Mesodermal cell (in vitro differentiated cells): ENCODE measurements at regions not wholly inside any gene's neighbourhood (a gene's known extent, or its start where the extent isn't known, plus 50 kb on each side); places are given as distances from the start of the nearest gene placed in this dataset.
"Not testable (repeated sequence)": the region's sequence is repeated elsewhere in the genome, so short reads cannot be mapped to it uniquely, and the experiment has no call there.

Experiments used
- H3K27ac ChIP-seq: 2 replicates; pipeline ENCODE4 v1.7.0; 2013; ENCODE audit warnings: mild to moderate bottlenecking, low read depth, low read length, moderate library complexity; ENCODE audit not compliant: severe bottlenecking
- H3K36me3 ChIP-seq: 2 replicates; pipeline ENCODE4 v1.7.1; 2013; ENCODE audit warnings: mild to moderate bottlenecking, low read length, moderate library complexity; ENCODE audit not compliant: control insufficient read depth, insufficient read depth
- H3K4me1 ChIP-seq: one replicate; pipeline ENCODE4 v1.7.1; 2013; ENCODE audit warnings: mild to moderate bottlenecking, low read length; ENCODE audit not compliant: insufficient read depth, control insufficient read depth, poor library complexity, severe bottlenecking
- H3K4me3 ChIP-seq: 2 replicates; pipeline ENCODE4 v1.7.0; 2013; ENCODE audit warnings: low read length, control low read depth, mild to moderate bottlenecking; ENCODE audit not compliant: insufficient read depth, poor library complexity, severe bottlenecking; ENCODE audit errors: extremely low read depth
- H3K9me3 ChIP-seq: 2 replicates; pipeline ENCODE4 v1.7.1; 2013; ENCODE audit warnings: mild to moderate bottlenecking, low read length, moderate library complexity; ENCODE audit not compliant: control insufficient read depth
- WGBS, 2 experiments: methylation state at CpG; one replicate each; pipeline ENCODE4 v1.1.5; 2013; ENCODE audit warnings: missing lambda C conversion rate in 2 of 2; ENCODE audit not compliant: insufficient coverage in 2 of 2; 5-methylcytosine and 5-hydroxymethylcytosine counted together

DNA sequence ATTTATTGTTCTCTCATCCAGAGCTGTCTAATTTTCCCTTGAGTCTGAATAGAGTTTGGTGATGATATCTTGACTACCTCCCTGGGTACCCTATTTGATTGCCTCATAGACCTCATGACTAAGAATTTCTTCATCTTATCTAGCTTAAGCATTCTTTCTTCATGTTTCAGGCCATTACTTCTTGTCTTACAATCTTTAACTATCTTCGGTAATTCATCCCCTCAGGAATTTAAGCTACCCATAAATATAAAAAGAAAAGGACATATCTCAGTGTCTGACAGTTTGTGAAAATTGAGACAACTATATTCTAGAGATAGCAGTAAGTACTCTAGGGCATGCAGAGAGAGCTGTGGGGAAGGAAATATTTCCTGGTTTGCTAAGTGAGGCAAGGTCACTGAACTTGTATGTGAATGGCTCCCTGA lies 466.1 kb upstream of the GRID2 start:
- H3K4me3 ChIP-seq = no peak overlapping the region
- no peaks in the 10 kb centered on the region for H3K4me1 ChIP-seq
- no peak overlapping the region for H3K27ac ChIP-seq
- H3K9me3 ChIP-seq = peaks cover 10% of the 10 kb centered on the region
- H3K36me3 ChIP-seq = no peaks in the 10 kb centered on the region
- WGBS, 2 experiments = no CpG with 5 or more reads among the region's 1 CpG

GRCh38 chr4:91838181-91838861 lies 465.4 kb upstream of the GRID2 start:
- Histone ChIP-seq H3K4me3 (no peak overlapping the region), H3K27ac (no peak overlapping the region), H3K9me3 (peaks cover 3% of the 10 kb centered on the region), H3K36me3 (no peaks in the 10 kb centered on the region), H3K4me1 (no peaks in the 10 kb centered on the region)
- WGBS, 2 experiments = 80% methylated on average over 1 of the region's 2 CpGs; no CpG with 5 or more reads in 1 of the 2 experiments

DNA sequence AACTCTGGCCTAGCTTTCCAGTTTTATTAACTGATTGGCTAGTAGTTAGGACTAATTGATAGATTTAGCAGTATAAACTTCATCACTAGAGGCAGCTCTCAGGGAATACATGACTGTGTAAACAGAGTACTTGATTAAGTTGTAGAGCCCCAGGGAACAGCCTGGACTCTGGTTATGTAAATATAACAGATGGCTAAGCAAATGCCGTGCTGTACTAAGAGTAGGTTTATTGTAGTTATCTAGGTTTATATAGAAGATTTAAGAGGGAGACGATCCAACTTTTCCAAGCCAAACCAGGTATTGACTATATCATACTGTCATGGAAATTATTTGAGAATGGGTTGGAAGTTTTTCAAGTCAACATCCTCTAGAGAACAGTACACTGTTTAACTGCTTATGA lies 463.4 kb upstream of the GRID2 start:
- H3K27ac ChIP-seq = no peak overlapping the region
- WGBS, 2 experiments = no CpG with 5 or more reads among the region's 2 CpGs

DNA sequence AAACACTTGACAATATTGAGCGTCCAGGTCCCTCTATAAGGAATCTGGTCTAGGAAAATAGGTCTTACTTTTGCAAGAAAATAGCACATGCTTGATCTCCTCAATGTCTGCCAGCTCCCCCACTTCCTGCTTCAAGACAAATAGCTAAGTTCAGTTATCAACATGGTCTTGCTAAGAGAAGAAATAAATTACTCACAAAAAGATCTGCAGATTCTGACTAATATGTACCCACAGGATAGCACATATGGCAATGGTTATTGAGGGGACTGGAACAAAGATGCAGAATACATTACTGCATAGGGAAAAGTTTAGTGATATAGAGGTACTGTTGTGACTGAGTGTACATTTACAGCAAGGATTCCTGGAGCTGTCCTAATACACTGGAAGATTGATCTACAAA lies 457.5 kb upstream of the GRID2 start:
- no peaks in the 10 kb centered on the region for H3K9me3 ChIP-seq
- H3K36me3 ChIP-seq = no peaks in the 10 kb centered on the region
- no peak overlapping the region for H3K27ac ChIP-seq
- H3K4me1 ChIP-seq = no peaks in the 10 kb centered on the region
- WGBS, 2 experiments = 80 to 89% methylated on average over 1 of the region's 1 CpG
- H3K4me3 ChIP-seq = no peak overlapping the region

More for the DNA sequence above, 463.4 kb upstream of the GRID2 start:
- Histone ChIP-seq H3K36me3 (no peaks in the 10 kb centered on the region), H3K9me3 (no peaks in the 10 kb centered on the region), H3K4me1 (no peaks in the 10 kb centered on the region), H3K4me3 (no peak overlapping the region)

- no peaks in the 10 kb centered on the region for H3K9me3 ChIP-seq
- no peak overlapping the region for H3K4me3 ChIP-seq
- H3K27ac ChIP-seq = no peak overlapping the region
- H3K36me3 ChIP-seq = no peaks in the 10 kb centered on the region
- H3K4me1 ChIP-seq = no peaks in the 10 kb centered on the region
- WGBS, 2 experiments = 90 to 93% methylated on average over 3 of the region's 4 CpGs
These were observed 452.3 kb upstream of the GRID2 start for GRCh38 chr4:91851456-91851855.

DNA sequence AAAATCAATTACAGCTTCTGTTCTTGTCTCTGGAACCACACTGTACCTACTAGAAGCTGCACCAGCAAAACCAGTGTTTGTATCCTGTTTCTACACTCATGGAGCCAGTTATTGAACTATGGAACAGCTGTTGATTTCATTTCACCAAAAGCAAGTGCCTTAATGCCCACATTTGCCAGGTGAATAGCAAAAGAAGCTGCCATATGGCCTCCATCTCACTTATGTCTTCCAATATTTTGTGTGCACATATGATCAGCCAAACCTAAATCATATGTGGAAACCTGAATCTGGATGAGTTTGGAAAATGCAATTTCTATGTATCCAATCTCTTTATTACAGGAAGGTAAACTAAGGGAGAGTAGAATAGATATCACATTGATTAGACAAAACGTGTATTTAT lies 415.8 kb upstream of the GRID2 start:
- Histone ChIP-seq H3K9me3 (no peaks in the 10 kb centered on the region), H3K36me3 (no peaks in the 10 kb centered on the region), H3K27ac (no peak overlapping the region), H3K4me3 (no peak overlapping the region), H3K4me1 (no peaks in the 10 kb centered on the region)
- no CpG with 5 or more reads among the region's 1 CpG for WGBS, 2 experiments

GRCh38 chr4:91891217-91891616 lies 412.5 kb upstream of the GRID2 start:
- H3K27ac ChIP-seq, H3K4me3 ChIP-seq, H3K9me3 ChIP-seq, H3K36me3 ChIP-seq, H3K4me1 ChIP-seq: not testable (repeated sequence)
- WGBS, 2 experiments = 88 to 93% methylated on average over 1 to 2 of the region's 5 CpGs

DNA sequence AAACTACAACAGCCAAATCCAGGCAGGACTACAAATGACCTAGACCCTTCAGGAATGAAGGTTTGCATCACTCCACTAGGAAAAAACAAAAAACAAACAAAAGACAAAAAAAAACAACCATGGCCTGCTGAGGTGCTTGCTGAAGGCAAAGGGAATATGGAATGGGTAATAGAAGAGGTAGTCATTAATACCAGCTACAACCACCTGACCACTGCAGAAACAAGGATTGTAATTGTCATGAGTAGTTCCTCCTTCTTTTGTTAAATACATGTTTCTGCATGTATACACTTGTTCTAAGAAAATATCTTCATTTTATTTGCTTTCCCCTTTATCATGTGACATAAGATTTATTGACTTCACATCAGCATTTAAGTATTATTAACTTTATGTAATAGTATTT lies 409.8 kb upstream of the GRID2 start:
- no peaks in the 10 kb centered on the region for H3K4me1 ChIP-seq

GRCh38 chr4:91904556-91904955 lies 399.2 kb upstream of the GRID2 start:
- WGBS, 2 experiments = no CpG with 5 or more reads among the region's 1 CpG
- Histone ChIP-seq H3K36me3 (no peaks in the 10 kb centered on the region), H3K9me3 (no peaks in the 10 kb centered on the region)

More for the DNA sequence above, 409.8 kb upstream of the GRID2 start:
- no peaks in the 10 kb centered on the region for H3K36me3 ChIP-seq
- no peak overlapping the region for H3K27ac ChIP-seq
- H3K4me3 ChIP-seq = no peak overlapping the region
- no peaks in the 10 kb centered on the region for H3K9me3 ChIP-seq

DNA sequence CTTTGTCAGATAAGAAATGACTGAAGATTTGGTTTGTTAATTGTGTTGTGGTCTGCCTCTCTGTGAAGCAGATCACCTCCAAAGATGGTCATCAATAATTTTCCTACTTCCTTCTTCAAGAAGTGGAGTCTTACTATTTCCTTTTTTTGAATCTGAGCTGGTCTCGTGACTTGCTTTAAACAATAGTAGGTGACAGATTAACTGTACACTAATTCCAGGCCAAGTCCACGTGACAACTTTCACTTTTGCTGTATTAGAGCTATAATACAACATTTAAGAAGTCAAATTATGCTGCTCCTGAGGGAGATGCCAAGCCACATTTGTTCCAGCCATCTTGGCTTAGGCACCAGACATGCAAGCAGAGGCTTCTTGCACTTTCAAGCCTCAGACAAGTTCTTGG lies 393.8 kb upstream of the GRID2 start:
- H3K27ac ChIP-seq = no peak overlapping the region
- WGBS, 2 experiments = 100% methylated on average over 1 of the region's 2 CpGs; no CpG with 5 or more reads in 1 of the 2 experiments
- no peaks in the 10 kb centered on the region for H3K9me3 ChIP-seq

More at GRCh38 chr4:91904556-91904955, 399.2 kb upstream of the GRID2 start:
- H3K4me1 ChIP-seq = no peaks in the 10 kb centered on the region
- H3K4me3 ChIP-seq = no peak overlapping the region
- no peak overlapping the region for H3K27ac ChIP-seq

GRCh38 chr4:91914176-91914804 lies 389.5 kb upstream of the GRID2 start:
- WGBS, 2 experiments = 100% methylated on average over 1 of the region's 1 CpG; no CpG with 5 or more reads in 1 of the 2 experiments
- no peak overlapping the region for H3K4me3 ChIP-seq

More for the DNA sequence above, 393.8 kb upstream of the GRID2 start:
- no peak overlapping the region for H3K4me3 ChIP-seq
- H3K4me1 ChIP-seq = no peaks in the 10 kb centered on the region
- H3K36me3 ChIP-seq = no peaks in the 10 kb centered on the region

More at GRCh38 chr4:91914176-91914804, 389.5 kb upstream of the GRID2 start:
- Histone ChIP-seq H3K36me3 (no peaks in the 10 kb centered on the region), H3K27ac (no peak overlapping the region), H3K4me1 (no peaks in the 10 kb centered on the region), H3K9me3 (no peaks in the 10 kb centered on the region)
